ENCODE measurements at regions not wholly inside any gene's neighbourhood (a gene's known extent, or its start where the extent isn't known, plus 50 kb on each side); places are given as distances from the start of the nearest gene placed in this dataset.

- no peaks in the 10 kb centered on the region for H3K36me3 ChIP-seq (ENCODE audit: control insufficient read depth in 2 of 2, extremely low read depth in 1 of 2, insufficient read depth in 2 of 2, low read length in 2 of 2)
- H3K27ac ChIP-seq (ENCODE audit: insufficient read depth, low read depth, low read length), result no peak overlapping the region
- dilution Hi-C loops (cut with MboI; ENCODE audit: extremely low pct_ligation_motif_present, low sequenced_read_pairs), result loop anchor here (25.0 kb wide), 2 partner anchors 128 to 472 kb away; no protein-coding TSS in a partner anchor
- H3K9ac ChIP-seq (replicated peaks; ENCODE audit: extremely low read depth, insufficient read depth, low read length), result no peak overlapping the region
- H3K9me1 ChIP-seq (replicated peaks; ENCODE audit: control insufficient read depth, extremely low read depth, insufficient read depth, low read length), result no peaks in the 10 kb centered on the region
- no peaks in the 10 kb centered on the region for H3K79me2 ChIP-seq (ENCODE audit: control insufficient read depth, insufficient read depth, low read length)
- no peaks in the 10 kb centered on the region for H4K20me1 ChIP-seq (replicated peaks; ENCODE audit: control insufficient read depth, extremely low read depth, insufficient read depth, low read length)
- no peak overlapping the region for H3K4me3 ChIP-seq (replicated peaks in 1 of 3; ENCODE audit: insufficient read depth in 1 of 3, low read depth in 1 of 3, low read length in 3 of 3)
- intact Hi-C loops (cut with micrococcal nuclease), result no loop called here
- no peaks in the 10 kb centered on the region for H3K27me3 ChIP-seq (ENCODE audit: control insufficient read depth in 2 of 2, insufficient read depth in 2 of 2, low read length in 2 of 2)
- H2AFZ ChIP-seq (ENCODE audit: low read depth, low read length), result no peak overlapping the region
- TF ChIP-seq MYC (IDR thresholded peaks at IDR 0.05; ENCODE audit: low read depth, low read length) (no peak), GATA2 (IDR thresholded peaks at IDR 0.05; ENCODE audit: insufficient read depth, insufficient read length, low read depth, low read length) (no peak), JUN (IDR thresholded peaks at IDR 0.05; ENCODE audit: borderline replicate concordance, insufficient read depth, insufficient read length, low read depth) (no peak), MAX (IDR thresholded peaks at IDR 0.05; ENCODE audit: insufficient read depth, insufficient read length) (no peak), POLR2AphosphoS5 (IDR thresholded peaks at IDR 0.05; ENCODE audit: insufficient read depth, low read depth, low read length) (no peak), CTCF (IDR thresholded peaks at IDR 0.05; ENCODE audit: extremely low read depth in 1 of 2, insufficient read depth in 1 of 2, low read depth in 1 of 2, low read length in 2 of 2) (no peak)
- ChIA-PET CTCF (no interaction called here), POLR2A (no interaction called here)
- FAIRE-seq (no peak), DNase-seq (ENCODE audit: low read depth, low spot score) (no peak)
- no peaks in the 10 kb centered on the region for H3K9me3 ChIP-seq (replicated peaks; ENCODE audit: control insufficient read depth, insufficient read depth, low read length)
- no peaks in the 10 kb centered on the region for H3K4me1 ChIP-seq (ENCODE audit: control insufficient read depth, extremely low read depth, insufficient read depth, low read length)
- H3K4me2 ChIP-seq (ENCODE audit: insufficient read depth, low read length), result no peak overlapping the region
- no TSS peak for BruUV-seq (replicated peaks)
Measured at GRCh38 chr11:128165572-128165971, 421.8 kb downstream of the ETS1 start.

Measured in endothelial cell of umbilical vein (primary cell).